HG03439 (cell line): ENCODE measurements at regions not wholly inside any gene's neighbourhood (a gene's known extent, or its start where the extent isn't known, plus 50 kb on each side); places are given as distances from the start of the nearest gene placed in this dataset.

Experiments used
- ATAC-seq: cut with Tn5 transposase; IDR thresholded peaks from one replicate; pipeline ENCODE4 v1.9.1; 2021; ENCODE audit warnings: mild to moderate bottlenecking, moderate library complexity; ENCODE audit not compliant: unreplicated experiment

DNA sequence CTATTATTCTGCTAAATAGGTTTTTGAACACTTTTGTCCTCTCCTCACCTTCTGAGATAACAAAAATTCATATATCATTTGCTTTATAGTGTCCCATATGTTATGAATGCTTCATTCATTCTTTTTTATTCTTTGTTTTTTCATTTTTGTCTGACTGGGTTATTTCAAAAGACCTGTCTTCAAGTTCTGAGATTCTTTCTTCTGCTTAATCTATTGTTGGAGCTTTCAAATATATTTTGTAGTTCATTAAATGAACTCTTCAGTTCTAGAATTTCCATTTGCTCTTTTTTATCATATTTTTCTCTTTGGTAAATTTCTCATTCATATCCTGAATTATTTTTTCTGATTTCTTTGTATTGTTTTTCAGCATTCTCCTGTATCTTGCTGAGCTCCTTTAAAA is 53.1 kb upstream of the SCIN start:
- no peak for ATAC-seq

DNA sequence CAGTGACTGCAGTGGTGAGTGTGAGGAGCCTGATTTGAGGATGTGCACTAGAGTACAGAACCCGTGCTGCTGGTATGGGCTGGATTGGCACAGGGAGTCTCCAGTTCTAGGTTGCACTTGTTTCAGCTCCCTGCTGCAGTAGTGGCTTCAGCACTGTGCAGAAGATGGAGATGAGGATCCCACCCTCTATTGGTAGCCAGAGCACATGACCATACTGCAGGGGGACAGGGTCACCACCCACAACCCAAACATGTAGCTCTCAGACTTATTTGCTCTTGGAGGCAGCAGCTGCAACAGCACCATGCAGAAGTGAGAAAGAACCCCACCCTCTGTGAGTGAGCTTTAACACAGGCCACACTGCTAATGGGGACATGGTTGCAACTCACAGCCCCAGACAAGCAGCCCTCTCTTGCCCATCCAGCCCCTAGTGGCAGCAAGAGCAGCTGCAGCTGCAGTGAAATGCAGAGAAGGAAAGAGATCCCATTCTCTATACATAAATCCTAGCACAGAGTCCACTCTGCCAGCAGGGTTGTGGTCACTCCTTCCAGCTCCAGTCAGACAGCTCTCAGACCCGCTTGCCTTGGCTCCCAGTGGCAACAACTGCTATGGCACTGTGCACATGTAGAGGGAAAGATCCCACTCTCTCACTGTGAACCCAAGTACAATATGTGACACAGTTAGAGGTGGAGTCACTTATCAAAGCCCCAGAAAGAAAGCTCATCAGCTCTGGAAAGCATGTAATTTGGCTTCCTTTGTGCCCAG is 51.4 kb upstream of the SCIN start:
- peak; percentile 93 for ATAC-seq

DNA sequence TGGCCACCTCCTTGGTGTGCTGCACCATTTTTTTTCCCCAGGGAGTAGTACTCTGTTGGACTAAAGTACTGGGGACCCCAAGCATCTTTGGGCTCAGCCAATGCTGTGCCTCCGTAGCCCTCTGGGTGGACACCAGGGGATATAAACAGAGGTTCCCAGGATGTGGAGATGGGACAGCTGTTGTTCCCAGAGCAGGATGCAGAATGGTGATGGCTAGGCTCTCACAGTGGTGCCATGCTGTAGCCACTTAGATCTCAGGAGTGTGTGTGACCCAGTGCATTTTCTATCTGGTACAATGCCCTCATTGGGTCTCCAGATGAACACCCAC is 50.9 kb upstream of the SCIN start:
- no peak for ATAC-seq
